ENCODE measurements at regions not wholly inside any gene's neighbourhood (a gene's known extent, or its start where the extent isn't known, plus 50 kb on each side); places are given as distances from the start of the nearest gene placed in this dataset.
"Not testable (repeated sequence)": the region's sequence is repeated elsewhere in the genome, so short reads cannot be mapped to it uniquely, and the experiment has no call there.

DNA sequence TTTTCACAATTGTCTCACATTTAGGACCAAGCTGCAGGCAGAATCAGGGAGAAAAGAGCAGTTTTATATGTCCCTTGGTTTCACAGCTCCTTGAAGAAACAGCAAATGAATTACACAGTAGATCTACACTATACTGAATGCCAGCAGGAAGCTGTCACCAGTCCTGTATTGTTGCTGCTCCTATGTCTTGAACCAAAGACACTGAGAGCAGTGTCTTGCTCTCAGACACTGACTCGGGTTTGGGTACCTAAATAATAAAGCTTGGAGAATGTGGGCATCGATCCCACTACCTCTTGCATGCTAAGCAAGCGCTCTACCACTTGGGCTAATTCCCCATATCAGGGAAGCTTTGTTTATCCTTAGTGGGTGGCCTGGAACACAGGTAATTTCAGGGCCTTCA, 552.7 kb downstream of the PRIM2 start:
- DNase-seq: not testable (repeated sequence)

- not testable (repeated sequence) for DNase-seq
Observed at GRCh38 chr6:57873424-57873823, 556.0 kb downstream of the PRIM2 start.

DNA sequence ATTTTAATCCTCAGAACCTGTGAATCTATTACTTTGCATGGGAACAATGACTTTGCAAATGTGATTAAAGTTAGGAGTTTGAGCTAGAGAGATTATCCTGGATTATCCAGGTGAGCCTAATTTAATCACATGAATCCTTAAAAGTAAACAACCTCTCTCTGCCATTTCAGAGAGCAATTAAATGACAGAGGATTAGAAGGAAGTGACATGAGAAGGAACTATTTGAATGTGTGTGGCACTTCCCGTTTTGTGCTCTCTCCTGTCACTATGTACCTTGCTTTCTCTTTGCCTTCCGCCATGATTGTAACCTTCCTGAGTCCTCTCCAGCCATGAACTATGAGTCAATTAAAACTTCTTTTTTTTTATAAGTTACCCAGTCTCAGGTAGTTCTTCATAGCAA, 559.2 kb downstream of the PRIM2 start:
- DNase-seq: not testable (repeated sequence)

DNA sequence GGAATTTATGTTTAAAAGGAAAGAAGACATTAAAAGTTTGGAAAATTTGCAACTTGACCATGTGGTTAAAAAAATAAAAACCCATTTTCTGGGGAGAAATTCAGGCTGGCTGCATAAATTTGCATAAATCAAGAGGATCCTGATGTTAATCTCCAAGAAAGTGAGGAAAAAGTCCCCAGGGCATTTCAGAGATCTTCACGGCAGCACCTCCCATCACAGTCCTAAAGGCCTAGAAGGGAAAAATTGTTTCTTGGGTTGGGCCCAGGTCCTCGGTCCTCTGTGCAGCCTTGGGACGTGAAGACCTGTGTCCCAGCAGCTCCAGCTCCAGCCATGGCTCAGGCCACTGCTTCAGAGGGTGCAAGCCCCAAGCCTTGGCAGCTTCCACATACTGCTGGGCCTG, 560.3 kb downstream of the PRIM2 start:
- DNase-seq: not testable (repeated sequence)

- DNase-seq: not testable (repeated sequence)
Observed at GRCh38 chr6:57878792-57879191, 561.4 kb downstream of the PRIM2 start.

GRCh38 chr6:57898850-57899249, 581.4 kb downstream of the PRIM2 start:
- not testable (repeated sequence) for DNase-seq

- not testable (repeated sequence) for DNase-seq
Observed at GRCh38 chr6:57900687-57901399, 583.4 kb downstream of the PRIM2 start.

- DNase-seq: not testable (repeated sequence)
Observed at GRCh38 chr6:57901445-57901844, 584.0 kb downstream of the PRIM2 start.

DNA sequence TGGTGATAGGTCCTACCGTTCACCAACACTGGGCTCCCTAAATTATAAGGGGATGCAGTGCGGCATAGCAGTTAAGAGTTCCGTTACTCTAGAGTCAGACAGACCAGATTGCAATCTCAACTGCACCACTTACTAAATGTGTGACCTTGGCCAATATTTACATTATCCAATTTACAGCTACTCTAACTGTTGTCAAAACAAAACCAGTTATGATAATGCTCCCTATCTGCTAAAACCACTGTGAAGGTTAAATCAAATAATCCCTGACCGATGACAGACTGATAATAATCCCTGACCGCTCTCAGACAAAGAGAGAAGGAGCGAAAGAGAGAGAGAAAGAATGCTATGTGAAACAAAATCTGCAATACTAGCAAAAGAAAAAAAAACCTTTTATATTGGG, 586.9 kb downstream of the PRIM2 start:
- DNase-seq: not testable (repeated sequence)

- not testable (repeated sequence) for DNase-seq
Observed at GRCh38 chr6:57915300-57915699, 597.9 kb downstream of the PRIM2 start.

DNA sequence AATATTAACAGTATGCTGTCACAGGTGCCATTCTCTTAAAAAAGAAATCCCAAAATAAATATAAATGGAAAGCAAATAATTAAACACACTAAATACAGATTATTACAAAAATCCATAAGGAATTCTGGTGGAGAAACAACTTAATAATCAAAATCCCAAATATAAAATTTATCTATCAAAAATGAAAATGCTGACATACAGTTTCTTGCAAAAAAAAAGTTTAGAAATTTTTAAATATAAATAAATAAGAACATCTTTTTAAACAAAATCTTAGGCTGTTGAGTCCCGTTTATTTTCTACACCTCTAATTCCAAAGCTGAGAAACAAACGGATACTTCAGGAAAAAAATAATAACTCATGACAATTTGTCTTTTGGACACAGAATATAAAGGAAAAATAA, 625.5 kb downstream of the PRIM2 start:
- not testable (repeated sequence) for DNase-seq

- DNase-seq: not testable (repeated sequence)
Observed at GRCh38 chr6:57946084-57946768, 628.8 kb downstream of the PRIM2 start.

GRCh38 chr6:57946769-57947091, 629.3 kb downstream of the PRIM2 start:
- not testable (repeated sequence) for DNase-seq

- not testable (repeated sequence) for DNase-seq
Observed at GRCh38 chr6:57948481-57948880, 631.1 kb downstream of the PRIM2 start.

GRCh38 chr6:57950430-57950829, 633.0 kb downstream of the PRIM2 start:
- DNase-seq: not testable (repeated sequence)

- not testable (repeated sequence) for DNase-seq
Observed at GRCh38 chr6:57966757-57967156, 649.3 kb downstream of the PRIM2 start.

DNA sequence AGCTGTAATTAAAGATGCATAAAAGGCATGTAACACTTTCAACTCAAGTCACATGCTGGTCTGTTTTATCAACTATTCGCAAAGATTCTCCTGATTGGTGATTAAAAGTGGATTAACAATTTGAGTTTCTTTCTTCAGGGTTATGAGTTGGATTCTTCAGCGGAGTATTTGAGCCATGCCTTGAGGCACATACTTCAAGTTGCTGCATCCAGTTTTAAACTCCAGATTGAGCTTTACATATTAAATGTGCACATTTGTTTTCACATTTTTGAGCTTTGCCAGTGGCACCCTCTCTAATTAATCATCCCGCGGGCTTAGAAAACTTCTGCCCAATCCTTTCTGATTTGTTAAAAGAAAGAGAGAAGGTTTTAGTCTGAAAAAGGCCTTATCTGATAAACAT, 654.5 kb downstream of the PRIM2 start:
- not testable (repeated sequence) for DNase-seq

GRCh38 chr6:57974653-57975052, 657.2 kb downstream of the PRIM2 start:
- DNase-seq: no peak

DNA sequence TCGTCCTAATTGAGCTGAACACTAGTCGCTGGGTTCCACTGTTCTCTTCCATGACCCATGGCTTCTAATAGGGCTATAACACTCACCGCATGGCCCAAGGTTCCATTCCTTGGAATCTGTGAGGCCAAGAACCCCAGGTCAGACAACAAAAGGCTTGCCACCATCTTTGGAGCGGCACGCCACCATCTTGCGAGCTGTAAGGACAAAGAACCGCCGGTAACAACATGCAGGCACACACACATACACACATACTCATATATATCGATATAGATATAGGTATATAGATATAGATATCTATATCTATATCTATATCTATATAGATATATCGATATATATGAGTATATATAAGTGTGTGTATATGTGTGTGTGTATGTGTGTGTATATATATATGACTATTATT, 657.7 kb downstream of the PRIM2 start:
- DNase-seq: not testable (repeated sequence)

GRCh38 chr6:57976371-57976770, 658.9 kb downstream of the PRIM2 start:
- DNase-seq: not testable (repeated sequence)

GRCh38 chr6:57983603-57984002, 666.2 kb downstream of the PRIM2 start:
- not testable (repeated sequence) for DNase-seq

DNA sequence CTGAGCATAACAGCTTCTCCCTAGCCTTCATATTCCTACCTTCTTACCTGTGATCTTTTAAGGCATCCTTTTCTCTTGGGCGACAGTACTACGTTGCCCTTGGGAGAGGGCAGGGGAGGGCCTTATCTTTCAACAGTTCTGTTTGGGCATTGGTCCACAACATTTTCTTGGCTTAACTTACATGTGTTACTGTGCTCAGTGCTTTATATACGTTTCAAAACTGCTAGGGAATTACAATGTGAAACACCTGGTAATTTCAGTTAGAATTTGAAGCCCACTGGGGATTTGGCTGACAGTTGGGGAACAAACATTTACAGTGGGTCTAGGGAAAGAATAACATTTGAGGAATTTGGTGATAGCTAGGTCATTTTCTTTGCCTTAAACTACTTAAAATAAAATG, 667.1 kb downstream of the PRIM2 start:
- not testable (repeated sequence) for DNase-seq

DNA sequence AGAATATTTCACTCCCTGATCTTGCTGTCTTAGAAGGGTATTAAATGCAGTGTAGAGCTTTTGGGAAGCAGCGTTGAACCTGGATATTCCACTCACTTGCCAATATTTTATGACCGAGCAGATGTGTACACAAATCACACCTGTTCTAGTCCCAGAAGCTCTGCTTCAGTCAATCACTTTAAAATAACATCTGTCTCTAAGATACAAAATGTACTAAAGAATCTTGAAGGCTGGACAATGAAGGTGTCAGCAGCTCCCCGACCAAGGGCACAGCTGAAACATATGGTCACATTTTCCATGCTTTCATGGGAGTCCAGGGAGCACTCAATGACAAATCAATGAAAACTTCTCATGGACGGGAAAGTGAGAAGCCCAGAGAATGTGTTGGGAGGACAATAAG, 668.3 kb downstream of the PRIM2 start:
- not testable (repeated sequence) for DNase-seq

DNA sequence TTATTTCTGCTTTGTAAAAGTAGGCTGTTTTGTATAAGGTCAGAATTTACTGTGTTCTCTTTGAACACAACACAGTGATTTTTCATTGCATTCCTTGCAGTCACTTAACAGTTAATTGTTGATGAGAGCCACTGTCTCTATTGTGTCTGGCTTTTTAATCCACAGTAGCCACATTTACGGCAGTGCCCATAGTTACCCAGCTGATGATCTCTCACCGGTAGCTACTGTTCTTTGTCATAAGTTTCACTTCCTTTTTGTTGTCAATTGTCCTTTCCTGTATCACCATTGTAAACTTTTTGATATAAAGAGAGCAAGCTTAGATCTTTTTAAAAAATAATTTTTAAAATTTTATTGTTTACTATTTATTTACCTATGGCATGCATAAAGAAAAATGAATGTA, 669.2 kb downstream of the PRIM2 start:
- peak in 2 of 4 experiments; percentile 6 to 12 for DNase-seq
